SIG-M5 treated with dmso at 0.1 percent for 504 hours (cell line): ENCODE measurements at regions not wholly inside any gene's neighbourhood (a gene's known extent, or its start where the extent isn't known, plus 50 kb on each side); places are given as distances from the start of the nearest gene placed in this dataset.
"Not testable (repeated sequence)": the region's sequence is repeated elsewhere in the genome, so short reads cannot be mapped to it uniquely, and the experiment has no call there.

ENCODE experiments used
- DNase-seq: peaks from one replicate; lab custom pipeline; 2025; ENCODE audit not compliant: unreplicated experiment; lab: John Stamatoyannopoulos, UW

DNA sequence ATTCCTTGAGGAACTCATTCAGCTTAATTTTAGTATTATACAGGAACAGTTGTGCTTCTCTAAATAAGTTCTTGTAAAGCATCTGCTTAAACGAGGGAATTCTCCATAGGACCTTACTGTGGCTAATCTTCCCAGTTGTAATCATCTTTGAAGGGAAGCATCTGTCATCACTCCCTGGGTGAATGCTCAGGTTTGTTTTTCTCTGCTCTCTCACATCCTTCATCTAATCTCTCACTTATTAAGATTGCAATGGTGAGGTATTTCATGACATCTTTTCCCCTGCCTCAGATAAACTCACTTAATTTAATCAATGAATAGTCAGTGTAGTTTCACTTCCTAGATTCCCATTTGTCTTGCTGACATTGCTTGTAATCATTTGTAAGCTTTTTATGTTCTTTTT, 121.8 kb upstream of the ADAMTS3 start:
- no peak for DNase-seq

DNA sequence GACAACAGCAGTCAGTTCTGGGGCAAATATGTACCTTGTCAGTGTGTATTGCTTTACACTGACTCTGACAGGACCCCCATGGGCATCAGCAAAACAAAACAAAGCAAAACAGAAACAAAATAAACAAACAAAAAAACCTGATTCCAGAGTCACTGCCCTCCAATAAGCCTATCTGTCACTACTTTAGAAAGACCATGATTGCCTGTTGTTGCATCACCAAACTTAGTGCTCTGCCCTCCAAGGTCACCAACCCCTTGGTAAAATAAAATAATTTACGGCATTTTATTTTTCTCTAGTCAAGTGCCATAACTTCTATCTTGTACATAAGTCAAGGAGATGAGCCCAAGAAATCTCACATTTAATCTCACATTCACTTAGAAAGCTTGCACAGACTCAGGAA, 120.9 kb upstream of the ADAMTS3 start:
- no peak for DNase-seq

DNA sequence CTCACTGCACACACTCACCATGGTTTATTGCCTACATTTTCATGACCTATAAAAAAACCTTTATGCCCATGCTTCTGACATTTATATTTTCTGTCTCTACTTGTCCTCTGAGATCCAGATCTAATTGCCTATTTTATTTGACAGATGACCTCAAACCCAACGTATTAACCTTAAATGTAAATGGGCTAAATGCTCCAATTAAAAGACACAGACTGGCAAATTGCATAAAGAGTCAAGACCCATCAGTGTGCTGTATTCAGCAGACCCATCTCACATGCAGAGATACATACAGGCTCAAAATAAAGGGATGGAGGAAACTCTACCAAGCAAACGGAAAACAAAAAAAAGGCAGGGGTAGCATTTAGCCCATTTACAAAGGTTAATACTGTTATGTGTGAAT, 117.4 kb upstream of the ADAMTS3 start:
- DNase-seq: not testable (repeated sequence)

DNA sequence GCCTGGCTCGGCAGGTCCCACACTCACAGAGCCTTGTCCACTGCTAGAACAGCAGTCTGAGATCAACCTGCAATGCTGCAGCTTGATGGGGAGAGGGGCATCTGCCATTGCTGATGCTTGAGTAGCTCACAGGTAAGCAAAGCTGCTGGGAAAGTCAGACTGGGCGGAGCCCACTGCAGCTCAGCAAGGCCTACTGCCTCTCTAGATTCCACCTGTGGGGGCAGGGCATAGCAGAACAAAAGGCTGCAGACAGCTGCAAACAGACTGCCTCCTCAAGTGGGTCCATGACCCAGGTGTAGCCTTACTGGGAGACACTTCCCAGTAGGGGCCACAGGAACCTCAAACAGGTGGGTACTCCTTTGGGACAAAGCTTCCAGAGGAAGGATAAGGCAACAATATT, 110.6 kb upstream of the ADAMTS3 start:
- no peak for DNase-seq

DNA sequence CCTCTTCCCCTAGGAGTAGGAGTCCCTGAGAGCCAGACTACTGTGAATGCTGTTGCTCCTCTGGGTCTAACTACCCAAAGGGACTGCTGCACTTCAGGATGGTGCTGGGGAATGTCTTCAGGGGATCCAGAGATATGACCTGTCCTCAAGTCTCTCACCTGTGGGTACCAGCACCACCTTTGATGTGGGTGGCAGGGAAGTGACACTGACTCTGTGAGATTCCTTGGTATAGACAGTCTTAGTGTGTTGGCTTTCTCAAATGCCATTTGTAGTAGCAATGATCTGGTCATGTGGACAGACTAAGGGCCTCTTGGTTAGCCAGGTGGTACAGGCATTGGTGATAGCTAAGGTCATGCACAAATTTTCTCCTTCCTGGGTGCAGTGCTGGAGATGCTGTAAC, 108.9 kb upstream of the ADAMTS3 start:
- no peak for DNase-seq

DNA sequence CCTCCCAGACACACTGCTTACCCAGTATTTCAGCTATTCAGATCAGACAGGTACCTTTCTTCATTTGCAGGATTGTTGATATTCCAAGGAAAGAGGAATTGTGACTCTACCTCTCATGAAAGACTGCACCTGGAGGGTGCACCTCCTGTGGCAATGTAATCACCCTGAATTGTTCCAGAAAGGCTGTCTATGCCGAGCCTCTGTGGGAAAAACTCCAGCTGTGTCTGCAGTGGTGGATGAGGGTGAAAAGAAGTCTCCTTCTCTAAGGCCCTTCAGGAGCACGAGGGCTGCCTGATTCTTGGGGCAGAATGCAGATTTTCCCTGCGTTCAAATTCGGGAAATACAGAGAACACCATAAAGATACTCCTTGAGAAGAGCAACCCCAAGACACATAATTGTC, 108.2 kb upstream of the ADAMTS3 start:
- DNase-seq: no peak

DNA sequence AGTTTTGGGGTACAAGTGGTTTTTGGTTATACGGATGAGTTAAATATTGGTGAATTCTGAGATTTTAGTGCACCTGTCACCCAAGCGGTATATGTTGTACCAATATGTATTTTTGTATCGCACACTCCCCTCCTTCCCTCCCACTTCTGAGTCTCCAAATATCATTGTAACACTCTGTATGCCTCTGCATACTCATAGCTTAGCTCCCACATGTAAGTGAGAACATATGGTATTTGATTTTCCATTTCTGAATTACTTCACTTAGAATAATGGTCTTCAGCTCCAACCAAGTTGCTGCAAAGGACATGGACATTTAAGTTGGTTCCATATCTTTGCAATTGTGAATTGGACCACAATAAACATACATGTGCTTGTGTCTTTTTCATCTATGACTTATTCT, 103.0 kb upstream of the ADAMTS3 start:
- DNase-seq: no peak

DNA sequence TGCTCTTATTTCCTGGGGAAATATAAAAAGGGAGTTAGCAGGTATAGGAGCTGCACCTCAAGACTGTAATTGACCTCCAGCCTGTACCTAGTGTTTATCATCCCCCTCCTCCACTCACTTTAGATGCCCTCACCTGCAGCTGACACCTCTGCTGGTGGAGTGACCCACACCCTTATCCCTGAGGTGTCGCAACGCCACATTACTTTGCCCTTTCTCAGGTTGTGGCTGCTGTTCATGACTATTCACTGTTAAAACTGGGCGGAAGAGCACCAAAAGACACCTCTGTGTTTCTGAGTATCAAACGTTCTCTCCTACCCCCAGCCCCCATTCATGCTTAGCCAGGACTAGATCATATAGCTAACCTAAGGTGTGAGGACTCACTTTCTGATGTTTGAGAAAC, 101.5 kb upstream of the ADAMTS3 start:
- DNase-seq: no peak

DNA sequence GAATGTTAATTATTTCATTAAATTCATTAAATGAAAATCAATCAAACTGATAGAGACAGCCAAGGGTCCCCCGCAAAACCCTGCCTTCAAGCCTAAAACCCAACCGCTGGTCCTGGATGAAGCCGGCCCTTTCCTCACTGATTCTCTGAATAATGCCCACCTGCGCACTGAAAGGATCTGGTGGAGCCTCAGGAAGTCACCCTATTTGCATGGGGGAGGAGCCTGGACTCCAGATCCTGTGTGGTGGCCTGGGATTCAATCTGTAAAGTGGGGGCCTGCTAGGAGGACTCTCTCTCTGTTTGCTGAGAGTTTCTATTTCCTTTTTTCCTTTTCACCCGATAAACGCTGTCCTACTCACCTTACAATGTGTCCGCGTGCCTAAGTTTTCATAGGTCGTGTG, 97.9 kb upstream of the ADAMTS3 start:
- no peak for DNase-seq

DNA sequence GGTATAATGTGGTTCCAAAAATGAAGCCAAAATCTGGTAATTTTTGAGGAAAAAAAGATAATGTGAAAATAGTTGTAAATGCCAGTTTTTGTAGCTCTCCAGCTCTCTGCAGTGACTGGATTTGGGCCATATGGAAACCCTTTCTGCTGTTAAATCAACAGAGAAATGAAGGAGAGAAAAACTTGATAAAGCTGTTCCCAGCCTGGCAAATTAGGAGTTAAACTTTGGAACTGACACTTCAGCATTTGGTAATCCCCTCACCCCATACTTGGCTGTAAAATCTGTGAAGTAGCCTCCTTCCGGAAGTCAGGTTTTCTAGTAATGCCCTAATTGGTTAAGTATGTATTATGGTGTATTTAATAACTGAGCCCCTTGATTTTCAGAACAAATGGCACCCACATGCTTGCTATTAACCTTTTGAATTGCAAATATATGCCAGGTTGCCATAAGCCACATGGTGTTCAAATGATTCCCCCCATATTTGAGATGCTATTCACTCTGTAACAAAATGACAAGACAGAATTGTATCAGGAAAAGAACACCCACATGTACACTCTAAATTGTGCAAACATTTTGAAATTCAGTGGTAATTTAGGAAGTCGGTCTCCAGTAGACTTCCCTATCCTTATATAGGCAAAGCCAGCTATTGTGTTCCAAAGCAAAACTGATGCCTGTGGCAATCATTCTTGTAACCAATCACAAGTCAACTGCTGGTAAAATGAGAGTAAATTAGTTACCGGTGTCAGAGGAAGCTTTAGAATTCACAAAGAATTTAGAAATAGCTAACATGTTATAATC, 96.3 kb upstream of the ADAMTS3 start:
- no peak for DNase-seq

DNA sequence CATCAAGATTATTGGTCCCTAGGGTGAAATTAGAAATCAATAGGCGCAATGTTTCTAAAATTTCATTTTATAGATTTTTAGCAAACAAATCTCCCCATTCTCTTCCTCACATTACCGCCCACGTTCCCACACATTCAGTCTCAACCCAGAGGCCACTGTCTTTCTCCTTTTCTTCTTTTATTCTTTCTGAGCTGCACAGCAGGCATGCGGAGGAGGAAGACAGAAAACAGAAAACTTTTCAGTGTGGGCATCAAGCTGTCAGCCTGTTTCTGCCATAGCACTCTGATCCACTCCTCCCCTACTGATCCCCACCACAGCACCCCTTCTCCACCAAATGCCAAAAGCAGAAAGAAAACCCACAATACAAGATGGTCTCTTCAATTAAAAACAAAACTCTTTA, 94.8 kb upstream of the ADAMTS3 start:
- no peak for DNase-seq

DNA sequence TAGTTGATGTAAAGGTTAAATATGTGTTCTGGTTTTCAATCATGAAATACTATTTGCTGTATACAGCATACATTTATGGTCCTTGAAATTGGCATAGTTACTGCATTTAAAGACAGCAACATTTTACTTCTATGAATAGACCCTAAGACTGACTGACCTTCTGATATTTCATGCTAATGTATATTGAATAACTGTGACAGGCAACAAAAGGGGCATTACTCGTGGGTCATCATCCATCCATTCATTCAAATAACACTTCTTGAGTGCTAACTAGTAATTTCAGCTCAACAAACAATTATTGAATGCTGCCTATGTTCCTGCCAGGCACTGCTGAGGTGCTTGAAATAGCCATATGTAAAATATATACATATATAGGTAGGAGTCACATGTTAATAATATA, 92.8 kb upstream of the ADAMTS3 start:
- DNase-seq: no peak

DNA sequence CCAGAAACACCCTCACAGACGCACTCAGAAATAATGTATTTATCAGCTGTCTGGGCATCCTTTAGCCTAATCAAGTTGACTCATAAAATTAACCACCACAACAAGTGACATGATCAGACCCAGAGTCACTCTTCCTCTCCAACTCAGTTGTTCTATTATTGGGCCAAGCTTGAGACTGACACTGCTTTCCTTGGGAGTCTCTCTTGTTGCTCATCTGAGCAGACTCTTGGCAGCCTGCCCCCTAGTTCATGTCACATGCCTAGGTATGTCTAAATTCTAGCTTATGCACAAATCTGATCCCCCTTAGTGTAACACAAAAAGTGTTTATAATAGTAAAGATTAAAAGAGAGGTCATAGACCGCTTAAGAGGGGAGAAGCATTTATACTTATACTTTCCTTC, 72.6 kb upstream of the ADAMTS3 start:
- no peak for DNase-seq

DNA sequence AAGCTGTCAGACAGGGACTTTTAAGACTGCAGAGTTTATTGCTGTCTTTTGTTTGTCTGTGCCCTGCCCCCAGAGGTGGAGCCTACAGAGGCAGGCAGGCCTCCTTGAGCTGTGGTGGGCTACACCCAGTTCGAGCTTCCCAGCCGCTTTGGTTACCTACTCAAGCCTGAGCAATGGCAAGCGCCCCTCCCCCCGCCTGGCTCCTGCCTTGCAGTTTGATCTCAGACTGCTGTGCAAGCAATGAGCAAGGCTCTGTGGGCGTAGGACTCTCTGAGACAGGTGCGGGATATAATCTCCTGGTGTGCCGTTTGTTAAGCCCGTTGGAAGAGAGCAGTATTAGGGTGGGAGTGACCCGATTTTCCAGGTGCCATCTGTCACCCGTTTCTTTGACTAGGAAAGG, 67.8 kb upstream of the ADAMTS3 start:
- DNase-seq: not testable (repeated sequence)

DNA sequence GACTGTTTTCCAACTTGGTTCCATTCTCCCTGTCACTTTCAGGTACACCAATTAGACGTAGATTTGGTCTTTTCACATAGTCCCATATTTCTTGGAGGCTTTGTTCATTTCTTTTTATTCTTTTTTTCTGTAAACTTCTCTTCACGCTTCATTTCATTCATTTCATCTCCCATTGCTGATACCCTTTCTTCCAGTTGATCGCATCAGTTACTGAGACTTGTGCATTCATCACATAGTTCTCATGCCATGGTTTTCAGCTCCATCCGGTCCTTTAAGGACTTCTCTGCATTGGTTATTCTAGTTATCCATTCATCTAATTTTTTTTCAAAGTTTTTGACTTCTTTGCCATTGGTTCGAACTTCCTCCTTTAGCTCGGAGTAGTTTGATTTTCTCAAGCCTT, 66.9 kb upstream of the ADAMTS3 start:
- DNase-seq: not testable (repeated sequence)

DNA sequence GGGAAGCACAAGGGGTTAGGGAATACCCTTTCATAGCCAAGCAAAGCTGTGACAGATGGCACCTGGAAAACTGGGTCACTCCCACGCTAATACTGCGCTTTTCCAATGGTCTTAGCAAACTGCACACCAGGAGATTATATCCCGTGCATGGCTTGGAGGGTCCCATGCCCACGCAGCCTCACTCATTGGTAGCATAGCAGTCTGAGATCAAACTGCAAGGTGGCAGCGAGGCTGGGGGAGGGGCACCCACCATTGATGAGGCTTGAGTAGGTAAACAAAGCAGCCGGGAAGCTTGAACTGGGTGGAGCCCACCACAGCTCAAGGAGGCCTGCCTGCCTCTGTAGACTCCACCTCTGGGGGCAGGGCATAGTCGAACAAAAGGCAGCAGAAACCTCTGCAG, 63.2 kb upstream of the ADAMTS3 start:
- DNase-seq: not testable (repeated sequence)

DNA sequence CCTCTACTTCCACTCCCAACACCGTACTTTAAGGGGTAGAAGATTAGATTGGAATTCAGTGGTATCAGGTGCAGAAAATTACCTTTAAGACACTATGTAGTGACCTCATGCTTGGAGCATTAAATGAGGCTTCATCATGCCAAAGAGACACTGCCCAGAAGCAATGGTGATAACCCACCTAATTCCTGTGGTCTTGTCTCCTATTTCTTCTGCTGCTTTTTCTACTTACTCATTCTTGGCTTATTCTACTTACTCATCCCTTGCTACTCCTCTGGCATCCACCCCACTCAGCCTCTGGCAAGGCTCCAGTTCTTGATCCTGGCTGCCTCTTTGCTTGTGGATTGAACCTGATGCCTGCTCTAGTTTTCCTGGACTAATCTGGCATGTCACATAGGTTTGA, 62.3 kb upstream of the ADAMTS3 start:
- no peak for DNase-seq

DNA sequence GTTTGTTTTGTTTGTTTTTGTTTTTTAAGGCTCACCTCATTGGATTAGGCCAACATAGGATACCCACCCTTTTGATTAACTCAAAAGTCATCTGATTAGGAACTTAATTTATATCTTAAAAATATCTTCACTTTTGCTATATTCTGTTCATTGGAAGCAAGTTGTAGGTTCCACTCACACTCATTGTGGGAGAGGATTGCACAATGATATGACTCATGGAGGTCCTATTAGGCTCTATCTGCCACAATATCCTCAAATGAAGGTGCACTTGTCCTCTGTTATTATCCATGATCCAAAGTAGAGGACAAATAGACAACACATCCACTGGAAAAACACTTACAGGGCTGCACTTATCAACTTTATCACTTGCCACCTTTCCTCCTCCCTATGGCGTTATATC, 60.5 kb upstream of the ADAMTS3 start:
- DNase-seq: no peak

DNA sequence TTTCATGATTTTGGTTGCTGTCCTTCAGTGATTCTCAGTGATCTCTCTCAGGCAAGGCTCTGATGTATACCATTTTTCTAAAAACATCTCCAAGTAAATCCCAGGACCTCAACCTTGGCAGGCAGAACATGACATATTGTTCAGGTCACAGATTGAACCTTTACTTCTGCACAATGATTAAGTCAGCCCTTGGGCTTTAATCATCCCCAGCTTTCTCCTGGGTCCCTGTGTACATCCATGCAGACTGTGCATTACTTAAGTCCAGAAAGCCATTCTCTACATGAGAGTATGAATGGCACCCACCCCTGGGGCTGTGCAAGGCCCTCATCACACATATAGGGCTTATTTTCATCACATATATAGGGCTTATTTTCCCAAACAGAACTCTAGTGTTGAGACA, 58.7 kb upstream of the ADAMTS3 start:
- DNase-seq: no peak
